ENCODE measurements at regions not wholly inside any gene's neighbourhood (a gene's known extent, or its start where the extent isn't known, plus 50 kb on each side); places are given as distances from the start of the nearest gene placed in this dataset.

DNA sequence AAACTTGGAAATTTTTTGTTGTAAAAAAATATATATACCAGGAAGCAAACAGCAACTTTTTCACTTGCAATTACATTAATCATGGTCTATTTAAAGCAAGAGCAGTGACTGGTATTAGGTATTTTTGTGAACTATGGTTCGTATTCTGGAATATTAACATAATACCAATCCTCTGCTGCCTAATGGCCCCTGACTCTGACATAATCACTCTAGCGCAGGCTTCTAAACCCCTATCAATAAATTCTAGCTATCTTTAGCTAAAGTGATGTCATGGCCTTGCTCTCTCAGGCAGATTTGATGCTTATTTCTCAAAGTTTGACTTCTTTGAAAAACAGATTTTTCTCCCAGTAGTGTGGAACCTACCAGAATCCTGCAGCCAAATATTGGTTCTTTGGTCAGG, 808.3 kb downstream of the VGLL3 start:
- Histone ChIP-seq H3K18ac (ENCODE audit: low read length) (no peak overlapping the region), H2BK120ac (ENCODE audit: insufficient read depth, low read length, poor library complexity) (no peak overlapping the region), H2BK12ac (ENCODE audit: low read length) (no peak overlapping the region), H2AFZ (ENCODE audit: insufficient read depth, low read length, poor library complexity) (no peak overlapping the region), H3K79me1 (ENCODE audit: low read length) (no peaks in the 10 kb centered on the region), H3K4me2 (ENCODE audit: low read length) (no peak overlapping the region), H3K14ac (ENCODE audit: low read length) (no peak overlapping the region), H3K9me3 (ENCODE audit: insufficient read depth, low read depth, low read length) (no peaks in the 10 kb centered on the region), H3K79me2 (ENCODE audit: control insufficient read depth, insufficient read depth, low read length, poor library complexity) (no peaks in the 10 kb centered on the region), H4K8ac (ENCODE audit: low read depth, low read length) (no peak overlapping the region), H3K27ac (ENCODE audit: low read depth, low read length) (no peak overlapping the region), H2AK5ac (ENCODE audit: low read length) (no peak overlapping the region), H2BK5ac (ENCODE audit: low read depth, low read length, poor library complexity) (no peak overlapping the region), H3K4ac (ENCODE audit: low read depth, low read length) (no peak overlapping the region), H3K4me1 (ENCODE audit: control insufficient read depth in 1 of 2, insufficient read depth in 2 of 2, low read length in 2 of 2) (no peaks in the 10 kb centered on the region), H3K36me3 (ENCODE audit: control insufficient read depth in 1 of 2, insufficient read depth in 2 of 2, low read length in 2 of 2) (no peaks in the 10 kb centered on the region), H3K27me3 (ENCODE audit: insufficient read depth, low read length) (no peaks in the 10 kb centered on the region), H4K12ac (ENCODE audit: low read depth, low read length) (no peak overlapping the region), H4K91ac (ENCODE audit: low read depth, low read length) (no peak overlapping the region), H3K4me3 (ENCODE audit: low read depth, low read length) (no peak overlapping the region), H3K23ac (ENCODE audit: low read length) (no peak overlapping the region), H3K9ac (ENCODE audit: low read length) (no peak overlapping the region)
- DNase-seq: no peak
- no CpG with 5 or more reads among the region's 2 CpGs for WGBS (ENCODE audit: extremely low coverage, insufficient coverage, insufficient read length)

GRCh38 chr3:86180696-86181095, 810.3 kb downstream of the VGLL3 start:
- no peak overlapping the region for H3K14ac ChIP-seq (ENCODE audit: low read length)
- H3K4me1 ChIP-seq (ENCODE audit: control insufficient read depth in 1 of 2, insufficient read depth in 2 of 2, low read length in 2 of 2): no peaks in the 10 kb centered on the region
- no peak overlapping the region for H2BK12ac ChIP-seq (ENCODE audit: low read length)
- no peaks in the 10 kb centered on the region for H3K79me2 ChIP-seq (ENCODE audit: control insufficient read depth, insufficient read depth, low read length, poor library complexity)
- H4K12ac ChIP-seq (ENCODE audit: low read depth, low read length): no peak overlapping the region
- H3K4me3 ChIP-seq (ENCODE audit: low read depth, low read length): no peak overlapping the region
- no peak overlapping the region for H3K9ac ChIP-seq (ENCODE audit: low read length)
- no peak overlapping the region for H4K91ac ChIP-seq (ENCODE audit: low read depth, low read length)
- no peak overlapping the region for H3K23ac ChIP-seq (ENCODE audit: low read length)
- no peaks in the 10 kb centered on the region for H3K79me1 ChIP-seq (ENCODE audit: low read length)
- no peak overlapping the region for H2AFZ ChIP-seq (ENCODE audit: insufficient read depth, low read length, poor library complexity)
- no peaks in the 10 kb centered on the region for H3K9me3 ChIP-seq (ENCODE audit: insufficient read depth, low read depth, low read length)
- no peak overlapping the region for H4K8ac ChIP-seq (ENCODE audit: low read depth, low read length)
- no peaks in the 10 kb centered on the region for H3K27me3 ChIP-seq (ENCODE audit: insufficient read depth, low read length)
- no peak overlapping the region for H3K27ac ChIP-seq (ENCODE audit: low read depth, low read length)
- H3K36me3 ChIP-seq (ENCODE audit: control insufficient read depth in 1 of 2, insufficient read depth in 2 of 2, low read length in 2 of 2): no peaks in the 10 kb centered on the region
- no peak overlapping the region for H3K4me2 ChIP-seq (ENCODE audit: low read length)
- no peak overlapping the region for H2BK120ac ChIP-seq (ENCODE audit: insufficient read depth, low read length, poor library complexity)
- no peak overlapping the region for H3K18ac ChIP-seq (ENCODE audit: low read length)
- no CpG with 5 or more reads among the region's 2 CpGs for WGBS (ENCODE audit: extremely low coverage, insufficient coverage, insufficient read length)
- DNase-seq: peak in 1 of 2 donors; percentile 1
- H3K4ac ChIP-seq (ENCODE audit: low read depth, low read length): no peak overlapping the region
- H2BK5ac ChIP-seq (ENCODE audit: low read depth, low read length, poor library complexity): no peak overlapping the region
- no peak overlapping the region for H2AK5ac ChIP-seq (ENCODE audit: low read length)

DNA sequence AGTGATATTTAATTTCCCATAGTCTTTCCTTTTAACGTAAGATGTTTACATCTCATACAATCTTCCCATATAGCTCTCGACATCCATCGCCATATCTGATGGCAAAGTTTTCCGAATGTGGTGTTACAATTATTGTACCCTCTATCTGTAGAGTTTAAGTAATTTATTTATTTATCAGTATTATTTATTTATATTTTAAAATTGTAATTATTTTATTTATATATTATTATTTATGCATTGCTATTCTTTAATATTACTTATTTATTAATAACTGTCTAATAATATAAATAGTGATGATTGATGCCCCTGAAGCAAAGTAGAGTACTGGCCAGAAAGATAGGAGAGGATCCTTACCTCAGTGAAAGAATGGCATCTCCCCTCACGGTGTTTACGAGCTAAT, 812.9 kb downstream of the VGLL3 start:
- DNase-seq: no peak
- H3K4me2 ChIP-seq (ENCODE audit: low read length): no peak overlapping the region
- no peak overlapping the region for H2AK5ac ChIP-seq (ENCODE audit: low read length)
- H4K8ac ChIP-seq (ENCODE audit: low read depth, low read length): no peak overlapping the region
- no peak overlapping the region for H3K18ac ChIP-seq (ENCODE audit: low read length)
- no peaks in the 10 kb centered on the region for H3K36me3 ChIP-seq (ENCODE audit: control insufficient read depth in 1 of 2, insufficient read depth in 2 of 2, low read length in 2 of 2)
- no peak overlapping the region for H3K4me3 ChIP-seq (ENCODE audit: low read depth, low read length)
- peaks cover 0 to 5% of the 10 kb centered on the region in 2 experiments for H3K4me1 ChIP-seq (ENCODE audit: control insufficient read depth in 1 of 2, insufficient read depth in 2 of 2, low read length in 2 of 2)
- no CpG with 5 or more reads among the region's 6 CpGs for WGBS (ENCODE audit: extremely low coverage, insufficient coverage, insufficient read length)
- H3K9ac ChIP-seq (ENCODE audit: low read length): no peak overlapping the region
- no peak overlapping the region for H2BK120ac ChIP-seq (ENCODE audit: insufficient read depth, low read length, poor library complexity)
- H3K14ac ChIP-seq (ENCODE audit: low read length): no peak overlapping the region
- no peak overlapping the region for H3K4ac ChIP-seq (ENCODE audit: low read depth, low read length)
- no peak overlapping the region for H3K27ac ChIP-seq (ENCODE audit: low read depth, low read length)
- H4K91ac ChIP-seq (ENCODE audit: low read depth, low read length): no peak overlapping the region
- H2AFZ ChIP-seq (ENCODE audit: insufficient read depth, low read length, poor library complexity): no peak overlapping the region
- no peaks in the 10 kb centered on the region for H3K27me3 ChIP-seq (ENCODE audit: insufficient read depth, low read length)
- no peak overlapping the region for H3K23ac ChIP-seq (ENCODE audit: low read length)
- no peak overlapping the region for H4K12ac ChIP-seq (ENCODE audit: low read depth, low read length)
- no peak overlapping the region for H2BK5ac ChIP-seq (ENCODE audit: low read depth, low read length, poor library complexity)
- H2BK12ac ChIP-seq (ENCODE audit: low read length): no peak overlapping the region
- H3K79me2 ChIP-seq (ENCODE audit: control insufficient read depth, insufficient read depth, low read length, poor library complexity): no peaks in the 10 kb centered on the region
- no peaks in the 10 kb centered on the region for H3K79me1 ChIP-seq (ENCODE audit: low read length)
- H3K9me3 ChIP-seq (ENCODE audit: insufficient read depth, low read depth, low read length): no peaks in the 10 kb centered on the region

- Histone ChIP-seq H3K9ac (ENCODE audit: low read length) (no peak overlapping the region), H3K4ac (ENCODE audit: low read depth, low read length) (no peak overlapping the region), H2BK5ac (ENCODE audit: low read depth, low read length, poor library complexity) (no peak overlapping the region), H3K9me3 (ENCODE audit: insufficient read depth, low read depth, low read length) (no peaks in the 10 kb centered on the region), H3K14ac (ENCODE audit: low read length) (no peak overlapping the region), H3K27ac (ENCODE audit: low read depth, low read length) (no peak overlapping the region), H3K4me3 (ENCODE audit: low read depth, low read length) (no peak overlapping the region), H2BK120ac (ENCODE audit: insufficient read depth, low read length, poor library complexity) (no peak overlapping the region), H3K18ac (ENCODE audit: low read length) (no peak overlapping the region), H4K8ac (ENCODE audit: low read depth, low read length) (no peak overlapping the region), H2AK5ac (ENCODE audit: low read length) (no peak overlapping the region), H2AFZ (ENCODE audit: insufficient read depth, low read length, poor library complexity) (no peak overlapping the region), H3K4me1 (ENCODE audit: control insufficient read depth in 1 of 2, insufficient read depth in 2 of 2, low read length in 2 of 2) (peaks cover 0 to 5% of the 10 kb centered on the region in 2 experiments), H3K4me2 (ENCODE audit: low read length) (no peak overlapping the region), H2BK12ac (ENCODE audit: low read length) (no peak overlapping the region), H3K36me3 (ENCODE audit: control insufficient read depth in 1 of 2, insufficient read depth in 2 of 2, low read length in 2 of 2) (no peaks in the 10 kb centered on the region), H3K23ac (ENCODE audit: low read length) (no peak overlapping the region), H4K91ac (ENCODE audit: low read depth, low read length) (no peak overlapping the region), H3K27me3 (ENCODE audit: insufficient read depth, low read length) (no peaks in the 10 kb centered on the region), H3K79me1 (ENCODE audit: low read length) (no peaks in the 10 kb centered on the region), H3K79me2 (ENCODE audit: control insufficient read depth, insufficient read depth, low read length, poor library complexity) (no peaks in the 10 kb centered on the region), H4K12ac (ENCODE audit: low read depth, low read length) (no peak overlapping the region)
- DNase-seq: no peak
- no CpG with 5 or more reads among the region's 3 CpGs for WGBS (ENCODE audit: extremely low coverage, insufficient coverage, insufficient read length)
Measured at GRCh38 chr3:86176445-86176784, 814.5 kb downstream of the VGLL3 start.
